NCI-H1930 (cell line): ENCODE measurements at regions not wholly inside any gene's neighbourhood (a gene's known extent, or its start where the extent isn't known, plus 50 kb on each side); places are given as distances from the start of the nearest gene placed in this dataset.

Source experiments
- DNase-seq, 2 experiments: peaks; one replicate each; lab custom pipeline; 2025; lab: John Stamatoyannopoulos, UW

DNA sequence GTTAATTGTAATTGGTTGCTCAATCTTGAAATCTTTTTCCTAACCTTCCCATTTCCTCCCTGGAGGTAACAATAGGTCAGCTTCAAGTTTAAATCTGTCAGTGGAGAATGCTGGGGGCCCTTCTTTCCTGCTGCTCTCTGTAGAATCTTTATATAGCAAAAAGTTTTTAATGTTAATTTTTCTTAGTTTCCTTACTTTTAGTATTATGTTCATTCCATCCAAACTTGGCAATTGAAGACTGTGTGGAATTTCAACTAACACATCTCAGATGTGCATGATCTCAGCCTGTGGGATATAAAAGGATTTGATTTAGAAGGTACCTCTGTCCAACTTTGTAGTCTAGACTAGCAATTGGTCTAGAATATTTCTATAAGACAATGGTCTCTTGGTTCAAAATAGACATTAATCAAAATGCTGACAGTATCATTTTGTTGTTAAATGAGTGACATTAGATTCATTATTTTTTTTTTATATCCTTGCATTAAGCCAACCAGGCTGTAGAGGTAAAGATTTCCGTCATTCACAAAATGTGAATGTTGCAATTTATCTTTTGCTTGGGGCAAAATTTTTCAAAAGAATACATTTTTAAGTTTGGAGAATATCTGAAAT lies 100.4 kb upstream of the SEMA3A start:
- no peak for DNase-seq

DNA sequence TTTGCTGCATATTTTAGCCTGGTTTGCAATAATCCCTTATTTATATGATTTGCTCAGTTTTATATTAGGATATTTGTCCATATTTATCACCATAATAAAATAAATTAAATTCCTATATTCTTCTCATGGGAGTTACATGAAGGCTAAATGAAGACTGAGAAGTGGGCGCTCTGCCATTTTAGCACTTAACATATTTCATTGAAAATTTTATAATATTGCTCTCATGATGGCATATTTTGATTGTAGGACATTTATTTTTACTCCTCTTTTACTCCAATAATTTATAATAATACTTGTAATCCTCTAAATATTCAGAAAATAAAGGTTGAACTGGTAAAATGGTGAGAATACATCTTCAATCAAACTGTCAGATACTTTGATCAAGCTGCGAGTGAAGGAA lies 99.8 kb upstream of the SEMA3A start:
- DNase-seq, result no peak

DNA sequence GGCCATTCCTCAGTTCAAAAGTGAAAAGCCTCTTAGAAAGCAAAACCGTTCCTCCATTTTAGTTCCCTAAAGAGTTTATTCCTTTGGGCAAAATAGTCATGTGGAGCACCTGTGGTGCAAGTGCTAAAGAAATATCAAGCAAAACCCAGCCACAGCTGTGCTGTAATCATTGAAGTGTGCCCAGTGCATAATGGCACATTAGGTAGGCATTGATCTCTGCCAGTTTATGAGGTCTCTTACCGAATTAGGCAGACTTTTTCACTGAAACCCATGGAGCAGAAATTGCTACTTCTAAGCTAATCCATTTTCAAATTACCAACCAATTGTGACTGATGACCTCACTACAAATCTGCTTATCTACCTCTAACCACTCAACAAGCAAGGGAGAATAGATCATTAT lies 97.2 kb upstream of the SEMA3A start:
- DNase-seq, result peak; percentile 97 to 98

DNA sequence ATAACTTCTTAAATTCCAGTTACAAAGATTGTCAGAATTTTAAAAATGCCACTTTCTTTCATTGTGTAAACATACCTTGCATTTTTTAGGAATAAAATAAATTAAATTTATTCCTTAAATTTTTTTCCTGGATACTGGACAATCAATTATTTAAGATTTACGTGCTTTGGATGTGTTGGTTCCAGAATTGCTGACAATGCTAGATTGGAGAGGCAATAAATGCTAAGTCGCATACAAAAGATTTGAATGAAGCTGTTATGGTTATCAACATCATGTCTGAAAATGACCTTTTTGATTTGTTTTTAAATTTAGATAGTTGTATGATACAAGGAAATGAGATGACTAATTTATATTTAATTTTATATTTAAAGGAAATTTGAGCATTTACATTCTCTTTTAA lies 89.2 kb upstream of the SEMA3A start:
- no peak for DNase-seq

DNA sequence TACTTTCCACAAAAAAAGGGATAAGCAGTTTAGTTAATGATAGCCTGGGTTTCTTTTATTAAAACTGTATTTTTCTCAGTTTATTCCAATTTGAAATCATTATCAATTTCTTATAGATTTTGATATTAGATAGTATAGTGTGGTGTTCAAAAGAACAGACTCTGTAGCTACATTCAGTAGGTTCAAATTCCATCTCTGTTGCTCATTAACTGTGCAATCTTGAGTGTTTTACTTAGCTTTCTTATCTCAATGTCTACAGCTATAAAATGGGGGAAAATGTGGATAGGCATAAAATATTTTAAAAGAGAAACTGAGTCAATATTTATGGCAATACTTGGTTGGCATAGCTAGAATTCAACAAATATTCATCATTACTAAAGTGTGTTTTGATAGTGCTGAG lies 86.9 kb upstream of the SEMA3A start:
- DNase-seq, result no peak

DNA sequence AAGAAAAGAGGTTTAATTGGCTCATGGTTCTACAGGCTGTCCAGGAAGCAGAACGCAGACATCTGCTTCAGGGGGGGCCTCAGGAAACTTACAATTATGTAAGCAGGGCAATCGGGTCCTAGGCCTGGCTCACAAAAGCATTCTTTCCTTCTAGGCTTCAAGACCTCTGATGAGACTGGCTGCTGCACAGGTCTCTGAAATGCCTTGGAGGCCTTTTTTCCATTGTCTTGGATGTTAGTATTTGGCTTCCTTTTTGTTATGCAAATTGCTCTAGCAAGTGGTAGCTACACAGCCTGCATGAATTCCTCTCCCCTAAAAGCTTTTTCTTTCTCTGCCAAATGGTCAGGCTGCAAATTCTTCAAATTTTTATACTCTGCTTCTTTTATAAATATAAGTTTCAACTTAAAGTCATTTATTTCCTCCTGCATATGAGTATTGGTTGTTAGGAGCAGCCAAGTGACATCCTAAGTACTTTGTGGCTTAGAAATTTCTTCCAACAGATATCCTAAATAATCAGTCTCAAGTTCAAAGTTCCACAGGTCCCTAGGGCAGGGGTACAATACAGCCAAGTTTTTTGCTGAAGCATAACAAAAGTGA lies 83.1 kb upstream of the SEMA3A start:
- no peak for DNase-seq

DNA sequence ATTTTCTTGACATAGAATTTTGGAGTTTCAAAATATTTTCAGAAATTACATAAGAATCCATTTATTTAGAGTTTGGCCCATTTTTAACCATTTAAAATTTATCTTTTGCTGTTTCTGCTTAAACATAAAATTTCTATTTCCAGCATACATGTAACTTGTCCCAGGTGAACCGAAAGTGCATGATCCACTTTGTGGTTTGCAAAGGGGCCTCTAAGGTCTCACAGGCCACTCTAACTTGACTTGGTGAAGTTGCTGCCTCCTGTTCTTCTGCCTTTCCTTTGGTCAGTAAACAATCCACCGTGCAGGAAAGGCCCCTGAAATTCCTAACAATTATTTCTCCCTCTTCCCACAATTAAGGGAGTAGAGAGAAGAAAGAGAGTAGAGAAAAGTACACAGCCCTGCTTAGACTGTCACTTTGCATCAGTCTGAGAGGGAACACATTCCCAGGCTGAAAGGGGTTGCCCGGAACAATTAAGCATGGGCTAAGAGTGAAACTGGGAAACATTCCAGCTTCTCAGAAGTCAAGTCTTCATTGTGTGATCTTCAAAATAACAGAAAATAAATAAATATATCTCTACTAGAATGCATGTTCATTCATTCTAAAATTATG lies 79.5 kb upstream of the SEMA3A start:
- DNase-seq, result no peak

DNA sequence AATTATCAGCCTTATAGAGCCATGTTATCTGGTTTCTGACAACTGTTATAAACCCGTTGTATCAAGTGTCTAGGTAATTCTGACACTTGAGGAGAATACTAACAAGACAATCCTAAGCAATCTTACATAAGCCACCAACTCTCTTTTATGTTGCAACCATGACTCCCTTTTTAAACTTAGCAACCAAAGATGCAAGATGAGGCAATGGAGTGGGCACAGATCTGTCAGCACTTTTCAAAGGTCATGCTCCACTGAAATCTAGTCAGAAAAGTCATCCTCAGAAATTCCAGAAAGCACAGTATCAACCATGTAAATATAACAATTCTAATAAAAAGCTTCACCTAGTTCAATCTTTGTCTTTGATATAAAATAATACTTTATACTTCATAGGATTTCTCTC lies 77.0 kb upstream of the SEMA3A start:
- no peak for DNase-seq

DNA sequence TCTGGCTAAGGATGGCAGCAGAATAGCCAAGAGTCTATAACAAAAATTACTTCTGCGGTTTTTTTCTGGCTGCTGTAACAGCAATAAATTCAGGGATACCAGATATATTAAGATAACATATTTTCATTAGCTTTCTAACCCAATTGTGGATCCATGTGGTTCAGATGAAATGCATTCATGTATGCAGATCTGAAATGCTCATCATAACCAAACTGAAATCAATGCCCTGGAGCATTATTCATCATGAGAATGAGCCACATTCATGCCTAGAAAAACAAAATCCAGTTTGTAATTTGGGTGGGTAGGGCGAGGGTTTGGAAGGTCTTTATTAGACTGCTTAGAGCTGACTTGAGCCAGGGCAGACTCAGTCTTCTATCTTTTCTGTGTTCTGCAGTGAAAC lies 69.8 kb upstream of the SEMA3A start:
- no peak for DNase-seq

DNA sequence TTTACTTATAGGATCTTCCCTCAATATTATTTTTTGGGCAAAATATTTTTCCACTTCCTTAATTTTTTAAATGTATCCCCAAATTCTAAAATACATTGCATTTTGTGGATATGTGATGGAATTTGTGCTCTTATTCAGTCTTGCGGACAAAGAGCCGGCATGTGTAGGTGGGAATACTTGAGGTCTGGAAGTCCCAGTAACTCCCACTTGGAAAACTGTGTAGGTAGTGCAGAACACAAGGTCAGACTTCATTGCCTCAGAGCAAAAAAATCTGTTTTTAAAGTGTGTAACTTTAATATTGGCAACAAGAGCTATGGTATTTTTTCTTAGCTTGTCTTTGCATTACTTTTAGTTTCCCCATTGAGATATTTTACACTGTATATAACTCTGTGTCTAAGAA lies 68.5 kb upstream of the SEMA3A start:
- DNase-seq, result no peak

DNA sequence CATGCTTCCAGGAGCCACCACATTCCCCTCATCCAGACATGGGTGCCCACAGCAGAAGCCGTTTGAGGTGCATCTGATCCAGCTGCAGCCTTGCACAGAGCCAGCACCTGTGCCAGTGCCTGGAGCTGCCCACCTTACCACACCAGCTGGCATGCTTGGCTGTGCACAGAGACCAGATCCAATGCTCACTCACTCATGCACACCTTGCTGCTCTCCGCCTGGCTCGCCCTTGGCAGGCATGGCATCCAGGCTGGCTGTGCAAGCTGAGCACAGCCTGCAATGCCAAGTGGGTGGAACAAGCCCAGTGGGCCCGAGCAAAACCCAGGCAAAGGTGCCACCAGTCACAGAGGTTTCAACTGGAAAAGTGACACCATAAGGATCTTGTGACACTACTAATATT lies 66.9 kb upstream of the SEMA3A start:
- no peak for DNase-seq

DNA sequence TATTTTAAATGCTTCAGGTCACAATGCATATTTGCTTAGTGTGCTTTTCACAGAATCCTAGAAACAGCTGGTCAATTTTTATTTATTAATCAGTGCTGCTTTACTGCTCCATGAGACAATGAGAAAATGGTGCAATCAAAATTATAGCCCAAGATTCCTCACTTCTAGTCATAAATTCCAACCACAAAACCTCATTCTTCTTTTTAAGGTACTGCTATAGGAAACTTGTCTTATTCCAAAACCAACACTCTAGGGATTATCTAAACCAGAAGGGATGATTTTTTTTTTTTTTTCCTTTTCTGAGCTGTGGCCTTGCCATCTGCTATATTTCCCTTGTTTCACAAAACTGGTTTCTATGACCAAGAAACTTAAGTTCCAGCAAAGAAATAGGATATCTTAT lies 64.0 kb upstream of the SEMA3A start:
- no peak for DNase-seq

DNA sequence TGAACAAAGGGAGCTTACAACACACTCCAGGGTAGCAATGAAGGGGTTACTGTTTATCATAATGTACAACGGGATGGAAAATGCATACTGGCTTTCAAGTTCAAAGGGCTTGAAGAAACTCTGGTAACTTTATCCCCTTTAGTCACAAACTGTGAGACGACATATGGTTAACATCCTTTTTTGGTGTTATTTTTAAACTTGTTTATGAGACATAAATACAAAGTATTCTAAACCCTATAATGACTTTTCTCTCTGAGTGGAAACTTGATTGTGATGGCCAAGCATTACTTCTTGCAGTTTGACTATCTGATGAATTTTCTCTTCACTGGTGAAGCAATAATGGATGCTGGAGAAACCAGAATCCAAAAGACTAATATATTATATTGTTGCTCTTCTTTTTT lies 62.0 kb upstream of the SEMA3A start:
- no peak for DNase-seq

DNA sequence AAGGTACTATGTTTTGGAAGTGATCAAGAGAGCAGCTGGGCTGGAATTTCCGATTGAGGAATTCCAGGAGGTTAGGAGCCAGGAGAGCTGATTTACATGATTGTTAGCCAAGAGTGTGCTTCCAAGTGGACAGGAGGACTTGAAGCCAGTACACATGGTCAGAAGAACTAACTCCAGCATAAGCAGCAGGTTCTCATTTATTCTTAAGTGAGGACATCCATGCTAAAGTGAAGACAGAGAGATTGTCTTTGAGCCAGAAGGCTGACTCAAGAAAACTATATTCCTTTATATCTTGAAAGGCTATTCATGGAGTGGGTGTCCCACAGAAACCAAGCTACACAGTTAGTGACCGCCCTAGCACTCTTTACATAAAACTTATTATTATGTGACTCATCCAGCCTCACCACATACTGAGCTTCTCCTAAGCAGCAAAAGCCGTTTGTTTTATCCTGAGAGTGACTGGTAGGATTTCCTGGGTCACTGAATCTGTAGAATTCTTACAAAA lies 56.7 kb upstream of the SEMA3A start:
- DNase-seq, result no peak

DNA sequence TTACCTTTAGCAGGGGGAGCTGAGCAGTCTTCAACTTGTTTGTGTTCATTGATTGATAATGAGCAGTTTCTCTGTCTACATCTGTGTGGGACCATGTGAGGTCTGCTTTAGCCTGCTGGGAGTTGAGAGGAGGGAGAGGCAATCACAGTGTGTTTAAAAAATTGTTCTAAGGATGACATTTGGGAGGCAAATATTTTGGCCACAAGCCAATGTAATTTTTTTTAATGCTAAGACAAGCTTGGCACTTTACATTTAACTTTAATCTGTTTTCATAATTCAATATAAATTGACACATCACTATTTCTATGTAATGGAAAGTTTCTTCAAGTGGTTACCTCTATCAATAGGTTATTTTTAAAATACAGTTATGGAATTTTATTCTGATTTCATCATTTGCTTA lies 55.9 kb upstream of the SEMA3A start:
- no peak for DNase-seq

DNA sequence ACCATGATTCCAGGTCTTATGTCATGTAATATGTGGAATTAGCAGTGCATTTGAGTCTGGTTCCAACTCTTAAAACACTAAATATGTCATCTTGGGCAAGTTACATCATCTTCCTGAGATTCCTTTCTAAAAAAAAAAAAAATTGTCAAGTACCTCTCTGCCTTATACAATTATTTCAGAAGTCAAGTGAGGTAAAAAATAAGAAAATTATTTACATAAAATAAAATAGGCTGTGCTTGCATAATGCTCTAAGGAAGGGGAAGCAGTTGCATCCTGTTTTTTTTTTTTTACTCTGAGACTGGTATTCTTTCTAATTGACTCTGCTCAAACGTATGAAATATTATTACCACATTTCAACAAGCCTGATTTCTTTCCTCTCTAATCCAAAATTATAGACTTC lies 55.1 kb upstream of the SEMA3A start:
- no peak for DNase-seq

DNA sequence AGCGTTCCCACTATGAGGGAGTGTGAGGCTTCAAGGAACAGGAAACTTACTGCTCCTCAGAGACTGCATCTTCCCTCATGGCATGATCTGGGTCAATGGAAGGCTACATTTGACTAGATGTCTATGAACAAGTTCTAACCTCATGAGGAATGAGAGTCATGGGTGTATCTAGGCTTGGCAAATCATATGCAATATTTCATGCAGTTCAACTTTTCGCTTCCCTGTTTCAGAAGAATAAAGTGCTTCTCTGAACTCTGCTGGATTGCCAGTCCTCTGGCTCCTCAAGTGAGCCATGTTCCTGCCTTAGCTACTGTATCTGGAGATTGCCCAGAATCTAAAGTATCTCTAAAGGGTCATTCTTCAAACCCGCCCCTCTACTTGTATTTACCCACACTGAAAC lies 54.3 kb upstream of the SEMA3A start:
- no peak for DNase-seq

DNA sequence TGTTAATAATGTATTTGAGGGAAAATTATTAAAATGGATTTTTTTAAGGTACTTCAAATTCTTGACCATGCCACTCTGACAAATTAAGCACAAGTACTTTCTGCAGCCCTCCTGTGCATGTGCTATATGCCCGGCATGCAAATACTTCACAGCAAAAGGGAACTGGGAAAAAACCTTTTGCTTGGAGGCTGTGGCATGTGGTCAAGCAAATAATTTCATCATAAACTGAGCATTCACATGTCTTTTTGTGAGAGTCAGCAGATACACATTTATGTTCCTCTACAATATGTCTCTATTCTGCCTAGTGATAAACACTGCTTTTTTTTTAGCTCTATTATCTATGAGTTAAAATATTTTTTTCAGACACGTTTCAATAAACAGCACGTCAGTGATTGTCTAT lies 53.7 kb upstream of the SEMA3A start:
- DNase-seq, result no peak

DNA sequence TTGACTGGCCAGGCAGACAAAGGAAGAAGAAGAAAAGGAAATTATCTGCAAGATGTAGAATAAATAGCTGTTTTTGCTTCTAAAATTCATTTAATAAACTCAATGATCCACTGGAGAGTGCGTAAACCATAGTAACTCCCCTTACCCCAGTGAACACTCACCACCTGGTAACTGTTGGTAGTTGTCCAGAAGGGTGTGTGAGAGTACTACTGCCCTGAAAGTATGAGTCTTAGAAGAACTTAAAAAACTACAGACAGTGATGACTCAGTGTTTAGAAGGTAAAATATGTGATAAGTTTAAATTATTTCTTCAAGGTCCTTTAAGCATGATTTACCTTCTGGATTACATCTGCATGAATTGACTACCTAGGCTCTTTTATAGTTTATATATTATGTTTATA lies 53.0 kb upstream of the SEMA3A start:
- no peak for DNase-seq

DNA sequence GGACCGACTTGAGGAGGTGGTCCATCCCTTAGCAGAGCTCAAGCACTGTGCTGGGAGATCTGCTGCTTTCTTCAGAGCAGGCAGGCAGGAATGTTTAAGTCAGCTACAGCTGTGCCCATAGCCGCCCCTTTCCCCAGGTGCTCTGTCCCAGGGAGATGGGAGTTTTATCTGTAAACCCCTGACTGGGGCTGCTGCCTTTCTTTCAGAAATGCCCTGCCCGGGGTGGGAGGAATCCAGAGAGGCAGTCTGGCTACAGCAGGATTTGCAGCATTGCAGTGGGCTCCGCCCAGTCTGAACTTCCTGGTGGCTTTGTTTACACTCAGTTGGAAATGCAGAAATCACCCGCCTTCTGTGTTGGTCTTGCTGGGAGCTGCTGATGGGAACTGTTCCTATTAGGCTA lies 51.2 kb upstream of the SEMA3A start:
- DNase-seq, result no peak
